ENCODE measurements at regions not wholly inside any gene's neighbourhood (a gene's known extent, or its start where the extent isn't known, plus 50 kb on each side); places are given as distances from the start of the nearest gene placed in this dataset.

DNA sequence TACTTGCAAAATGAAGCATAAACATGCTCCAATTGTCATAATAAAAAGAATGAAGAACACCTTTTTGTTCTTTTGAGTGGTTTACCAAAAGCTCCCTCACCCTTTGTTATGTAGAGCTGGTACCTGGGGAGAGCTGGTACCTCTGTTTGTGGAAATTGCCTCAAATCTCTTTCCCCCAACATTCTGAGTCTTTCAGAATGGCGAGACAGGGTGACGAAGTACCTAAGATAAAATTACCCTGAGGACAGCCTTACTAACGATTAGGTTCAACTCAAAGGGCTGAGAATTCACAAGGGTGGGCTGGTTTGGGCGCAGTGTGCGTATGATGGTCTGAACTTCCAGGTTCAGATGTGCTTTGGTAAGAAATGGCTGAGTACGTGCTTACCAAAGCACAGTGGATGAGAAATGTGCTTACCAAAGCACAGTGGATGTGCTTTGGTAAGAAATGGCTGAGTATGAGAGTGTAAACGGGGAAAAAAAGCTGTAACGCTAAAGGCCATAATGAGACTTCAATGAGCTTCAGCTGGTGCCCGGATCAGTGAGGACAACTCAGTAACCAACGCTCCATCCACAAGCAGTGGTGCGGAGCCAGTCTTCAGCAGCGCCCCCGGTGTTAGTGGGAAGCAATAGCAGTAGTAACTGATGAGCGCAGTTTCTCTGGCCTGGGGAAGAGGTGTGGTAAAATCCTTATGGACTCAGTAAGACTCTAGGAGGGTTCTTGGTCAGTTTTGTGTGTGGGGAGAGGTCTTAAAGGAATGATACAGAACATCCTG, 72.3 kb upstream of the LRIG1 start:
- no peak for TF ChIP-seq CTCF (tag by site-specific recombination; IDR thresholded peaks at IDR 0.05)
- no peak for TF ChIP-seq ZNF121 (tag by site-specific recombination; IDR thresholded peaks at IDR 0.05)
- TF ChIP-seq ZBTB1 (tag by site-specific recombination; IDR thresholded peaks at IDR 0.05) = no peak

Data from HEK293 (cell line).